DND-41 (cell line): ENCODE measurements at regions not wholly inside any gene's neighbourhood (a gene's known extent, or its start where the extent isn't known, plus 50 kb on each side); places are given as distances from the start of the nearest gene placed in this dataset.

Experiments used
- EZH2 ChIP-seq: IDR thresholded peaks from 3 replicates; pipeline ENCODE4 v1.6.1; 2012; ENCODE audit warnings: borderline replicate concordance, low read depth, mild to moderate bottlenecking, moderate library complexity, low read length, inconsistent platforms; ENCODE audit not compliant: severe bottlenecking
- TF ChIP-seq, protein P1 (sequence below): IDR thresholded peaks from 2 replicates; pipeline ENCODE4 v1.5.1; 2012; ENCODE audit warnings: borderline replicate concordance, low read length, moderate library complexity, mild to moderate bottlenecking; ENCODE audit not compliant: poor library complexity, severe bottlenecking; ENCODE audit errors: extremely low read depth

DNA sequence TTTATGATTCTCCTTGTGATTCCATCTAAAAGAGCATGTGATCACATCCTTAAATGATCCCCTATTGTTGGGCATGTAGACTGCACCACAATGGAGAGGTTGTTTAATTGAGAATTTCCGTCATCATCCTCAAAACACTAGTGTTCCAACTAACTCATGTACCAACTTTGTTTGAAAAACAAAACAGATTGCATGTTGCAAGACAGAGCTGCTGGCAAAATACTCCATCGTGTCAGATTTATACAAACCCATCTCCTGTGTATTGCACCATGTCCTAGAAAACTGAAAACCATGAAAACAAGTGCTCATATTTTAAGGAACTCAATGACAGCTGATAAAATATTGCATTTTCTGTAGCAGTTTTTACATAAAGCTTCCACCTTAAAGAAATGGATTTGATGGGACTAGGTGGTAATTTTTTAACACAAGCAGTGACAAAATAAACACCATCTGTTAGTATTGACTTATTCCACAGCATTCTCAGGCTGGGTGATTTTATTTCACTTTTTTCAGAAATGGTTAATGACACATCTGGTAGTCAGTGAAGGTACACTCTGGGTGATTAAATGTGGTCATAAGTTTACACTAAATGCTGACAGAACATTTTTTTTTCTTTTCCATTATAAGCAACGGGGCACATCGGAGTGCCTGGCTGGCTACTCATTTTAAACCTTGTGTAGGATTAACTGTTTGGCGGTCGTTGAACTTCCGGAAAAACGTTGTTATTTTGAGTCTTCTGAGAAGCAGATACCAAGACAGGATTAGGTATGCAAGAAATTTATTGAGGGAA is 602.9 kb upstream of the WWC1 start:
- TF ChIP-seq, protein P1, sequence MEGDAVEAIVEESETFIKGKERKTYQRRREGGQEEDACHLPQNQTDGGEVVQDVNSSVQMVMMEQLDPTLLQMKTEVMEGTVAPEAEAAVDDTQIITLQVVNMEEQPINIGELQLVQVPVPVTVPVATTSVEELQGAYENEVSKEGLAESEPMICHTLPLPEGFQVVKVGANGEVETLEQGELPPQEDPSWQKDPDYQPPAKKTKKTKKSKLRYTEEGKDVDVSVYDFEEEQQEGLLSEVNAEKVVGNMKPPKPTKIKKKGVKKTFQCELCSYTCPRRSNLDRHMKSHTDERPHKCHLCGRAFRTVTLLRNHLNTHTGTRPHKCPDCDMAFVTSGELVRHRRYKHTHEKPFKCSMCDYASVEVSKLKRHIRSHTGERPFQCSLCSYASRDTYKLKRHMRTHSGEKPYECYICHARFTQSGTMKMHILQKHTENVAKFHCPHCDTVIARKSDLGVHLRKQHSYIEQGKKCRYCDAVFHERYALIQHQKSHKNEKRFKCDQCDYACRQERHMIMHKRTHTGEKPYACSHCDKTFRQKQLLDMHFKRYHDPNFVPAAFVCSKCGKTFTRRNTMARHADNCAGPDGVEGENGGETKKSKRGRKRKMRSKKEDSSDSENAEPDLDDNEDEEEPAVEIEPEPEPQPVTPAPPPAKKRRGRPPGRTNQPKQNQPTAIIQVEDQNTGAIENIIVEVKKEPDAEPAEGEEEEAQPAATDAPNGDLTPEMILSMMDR, result no peak
- no peak for TF ChIP-seq EZH2
